Common myeloid progenitor, CD34-positive (primary cell): ENCODE measurements at regions not wholly inside any gene's neighbourhood (a gene's known extent, or its start where the extent isn't known, plus 50 kb on each side); places are given as distances from the start of the nearest gene placed in this dataset.
A peak's percentile ranks its signal among the peaks of the same experiment; 100 is the strongest.

ENCODE experiments used
- CTCF ChIA-PET: fragments of 350-600 bp; sonication (Branson Sonifier 250); formaldehyde crosslinking; loops from one replicate; lab custom pipeline; 2021; ENCODE audit warnings: antibody characterized with exemption; lab: Charles Lee
- POLR2A ChIA-PET: fragments of 350-600 bp; sonication (Branson Sonifier 250); formaldehyde crosslinking; loops from one replicate; lab custom pipeline; 2021; ENCODE audit warnings: antibody characterized with exemption; lab: Charles Lee
- DNase-seq, 3 donors: peaks; one replicate each; pipeline versions ENCODE4 v3.0.0 to v3.0.0-alpha.2; 2013
- H3K27ac ChIP-seq, 2 experiments: 1 replicate in 1 of 2; 2 replicates in 1 of 2; pipeline ENCODE4 v1.7.0; 2013; ENCODE audit warnings: inconsistent platforms in 2 of 2, low read length in 2 of 2, mild to moderate bottlenecking in 2 of 2, low read depth in 1 of 2, moderate library complexity in 1 of 2; ENCODE audit not compliant: severe bottlenecking in 2 of 2, insufficient read depth in 1 of 2, poor library complexity in 1 of 2
- H3K27me3 ChIP-seq, 5 experiments: replicated peaks in 2 of 5; 1 replicate in 3 of 5; 2 replicates in 2 of 5; pipeline versions ENCODE4 v1.6.1 to v1.7.0; 2013; ENCODE audit warnings: low read length in 4 of 5, mild to moderate bottlenecking in 2 of 5, moderate library complexity in 2 of 5, inconsistent platforms in 1 of 5; ENCODE audit not compliant: insufficient read depth in 5 of 5, control insufficient read depth in 4 of 5
- H3K36me3 ChIP-seq, 4 experiments: 1 replicate in 2 of 4; 2 replicates in 2 of 4; pipeline versions ENCODE4 v1.6.1 to v1.7.0; 2013; ENCODE audit warnings: low read length in 3 of 4, control low read depth in 1 of 4, mild to moderate bottlenecking in 1 of 4; ENCODE audit not compliant: control insufficient read depth in 4 of 4, insufficient read depth in 4 of 4
- H3K4me1 ChIP-seq, 4 experiments: 1 replicate in 3 of 4; 2 replicates in 1 of 4; pipeline versions ENCODE4 v1.6.1 to v1.7.1; 2013; ENCODE audit warnings: low read length in 3 of 4, mild to moderate bottlenecking in 3 of 4, control low read depth in 1 of 4, inconsistent platforms in 1 of 4, moderate library complexity in 1 of 4; ENCODE audit not compliant: control insufficient read depth in 4 of 4, insufficient read depth in 4 of 4; ENCODE audit errors: control extremely low read depth in 1 of 4
- H3K4me3 ChIP-seq, 7 experiments: 1 replicate in 4 of 7; 2 replicates in 3 of 7; pipeline versions ENCODE4 v1.5.1 to v1.7.0; 2013; ENCODE audit warnings: mild to moderate bottlenecking in 7 of 7, low read length in 6 of 7, moderate library complexity in 6 of 7, inconsistent platforms in 2 of 7, low read depth in 2 of 7, control low read depth in 1 of 7; ENCODE audit not compliant: insufficient read depth in 4 of 7, control insufficient read depth in 1 of 7; ENCODE audit errors: extremely low read depth in 1 of 7
- H3K9me3 ChIP-seq, 5 experiments: 1 replicate in 4 of 5; 2 replicates in 1 of 5; pipeline versions ENCODE4 v1.6.1 to v1.7.1; 2013; ENCODE audit warnings: low read length in 4 of 5, mild to moderate bottlenecking in 2 of 5, inconsistent platforms in 1 of 5, low read depth in 1 of 5, moderate library complexity in 1 of 5; ENCODE audit not compliant: control insufficient read depth in 4 of 5, insufficient read depth in 2 of 5; ENCODE audit errors: control extremely low read depth in 1 of 5
- WGBS: methylation state at CpG from one replicate; pipeline ENCODE4 v1.1.5; 2013; ENCODE audit not compliant: insufficient coverage; 5-methylcytosine and 5-hydroxymethylcytosine counted together

GRCh38 chr3:72408983-72409779 is 439.1 kb downstream of the SHQ1 start:
- Histone ChIP-seq H3K4me1 (peaks cover 22 to 76% (median 61%) of the 10 kb centered on the region in 4 experiments), H3K4me3 (no peak overlapping the region), H3K9me3 (no peaks in the 10 kb centered on the region), H3K36me3 (no peaks in the 10 kb centered on the region), H3K27me3 (no peaks in the 10 kb centered on the region), H3K27ac (no peak overlapping the region)
- 86% methylated on average over 1 of the region's 5 CpGs for WGBS
- ChIA-PET POLR2A (interaction anchor here (0.5 to 0.9 kb wide), 2 partner anchors 29 to 38 kb away, joined by 3 read pairs; no protein-coding TSS in a partner anchor), CTCF (interaction anchor here (1.0 to 1.6 kb wide), 4 partner anchors 12 to 53 kb away, joined by 3 to 10 read pairs (median 4); no protein-coding TSS in a partner anchor)
- DNase-seq, result no peak

- Histone ChIP-seq H3K9me3 (no peaks in the 10 kb centered on the region), H3K27ac (no peak overlapping the region), H3K27me3 (no peaks in the 10 kb centered on the region), H3K4me1 (peaks cover 22 to 83% (median 60%) of the 10 kb centered on the region in 4 experiments), H3K4me3 (no peak overlapping the region), H3K36me3 (no peaks in the 10 kb centered on the region)
- 89% methylated on average over 5 of the region's 6 CpGs for WGBS
- ChIA-PET POLR2A (no interaction called here), CTCF (interaction anchor here (1.2 to 3.1 kb wide), 5 partner anchors 12 to 60 kb away, joined by 4 to 10 read pairs (median 7); no protein-coding TSS in a partner anchor)
- no peak for DNase-seq
Observed at GRCh38 chr3:72407766-72408165, 440.5 kb downstream of the SHQ1 start.

- Histone ChIP-seq H3K36me3 (no peaks in the 10 kb centered on the region), H3K4me3 (no peak overlapping the region), H3K9me3 (no peaks in the 10 kb centered on the region), H3K27ac (no peak overlapping the region), H3K27me3 (no peaks in the 10 kb centered on the region), H3K4me1 (peaks cover 13 to 66% (median 45%) of the 10 kb centered on the region in 4 experiments)
- ChIA-PET CTCF (interaction anchor here (0.7 to 3.1 kb wide), 6 partner anchors 8 to 651 kb away, joined by 3 to 10 read pairs (median 7); no protein-coding TSS in a partner anchor), POLR2A (interaction anchor here (1.3 kb wide), 2 partner anchors 24 to 413 kb away, joined by 3 to 4 read pairs; no protein-coding TSS in a partner anchor)
- no peak for DNase-seq
- 28% methylated on average over 4 of the region's 7 CpGs for WGBS
Observed at GRCh38 chr3:72405943-72406566, 442.2 kb downstream of the SHQ1 start.

- no peaks in the 10 kb centered on the region for H3K27me3 ChIP-seq
- peaks cover 8 to 33% (median 22%) of the 10 kb centered on the region in 4 experiments for H3K4me1 ChIP-seq
- CTCF ChIA-PET, result interaction anchor here (0.9 kb wide), 1 partner anchor 45 kb away, joined by 3 read pairs; no protein-coding TSS in a partner anchor
- 100% methylated on average over 1 of the region's 2 CpGs for WGBS
- POLR2A ChIA-PET, result no interaction called here
- peaks cover 0 to 5% (median 0%) of the 10 kb centered on the region in 4 experiments for H3K36me3 ChIP-seq
- no peak overlapping the region for H3K4me3 ChIP-seq
- H3K27ac ChIP-seq, result no peak overlapping the region
- no peaks in the 10 kb centered on the region for H3K9me3 ChIP-seq
- no peak for DNase-seq
Observed at GRCh38 chr3:72401005-72401545, 447.2 kb downstream of the SHQ1 start.

- Histone ChIP-seq H3K27me3 (no peaks in the 10 kb centered on the region), H3K4me1 (peaks cover 0 to 15% (median 6%) of the 10 kb centered on the region in 4 experiments), H3K4me3 (no peak overlapping the region), H3K27ac (no peak overlapping the region), H3K9me3 (peaks cover 0 to under 1% (median 0%) of the 10 kb centered on the region in 5 experiments), H3K36me3 (peaks cover 0 to 5% (median 0%) of the 10 kb centered on the region in 4 experiments)
- WGBS, result 80% methylated on average over 2 of the region's 3 CpGs
- ChIA-PET POLR2A (no interaction called here), CTCF (interaction anchor here (2.5 kb wide), 1 partner anchor 8 kb away, joined by 8 read pairs; no protein-coding TSS in a partner anchor)
- no peak for DNase-seq
Observed at GRCh38 chr3:72398781-72399180, 449.5 kb downstream of the SHQ1 start.

GRCh38 chr3:72397586-72397985 is 450.7 kb downstream of the SHQ1 start:
- DNase-seq, result no peak
- 100% methylated on average over 1 of the region's 2 CpGs for WGBS
- ChIA-PET POLR2A (no interaction called here), CTCF (interaction anchor here (2.5 kb wide), 1 partner anchor 9 kb away, joined by 8 read pairs; no protein-coding TSS in a partner anchor)
- Histone ChIP-seq H3K36me3 (peaks cover 0 to 8% (median 0%) of the 10 kb centered on the region in 4 experiments), H3K27me3 (no peaks in the 10 kb centered on the region), H3K4me1 (peaks cover 0 to 14% (median 8%) of the 10 kb centered on the region in 4 experiments), H3K27ac (peak overlapping the region in 1 of 2 experiments; percentile 41), H3K4me3 (no peak overlapping the region), H3K9me3 (peaks cover 0 to 4% (median 0%) of the 10 kb centered on the region in 5 experiments)
